ENCODE measurements at regions not wholly inside any gene's neighbourhood (a gene's known extent, or its start where the extent isn't known, plus 50 kb on each side); places are given as distances from the start of the nearest gene placed in this dataset.

DNA sequence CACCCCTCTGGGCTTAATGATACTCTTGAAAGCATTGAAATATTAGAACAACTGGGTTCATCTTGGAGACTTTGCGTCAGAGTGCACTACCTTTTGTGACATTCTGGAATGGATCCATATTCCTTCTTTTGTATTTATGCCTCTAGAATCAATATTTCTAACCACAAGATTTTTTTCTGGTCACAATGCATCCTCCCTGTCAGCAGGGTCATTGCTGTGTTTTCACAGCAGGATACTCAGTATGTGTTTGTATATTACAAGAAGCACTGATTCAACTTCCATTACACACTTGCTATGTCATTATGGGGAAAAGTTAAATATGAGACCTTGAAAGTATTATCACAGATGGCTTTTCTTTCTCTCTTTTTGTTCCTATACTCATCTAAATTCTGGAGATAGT lies 370.0 kb downstream of the HS3ST3B1 start:
- no peaks in the 10 kb centered on the region for H3K9me3 ChIP-seq (ENCODE audit: control insufficient read depth in 2 of 2, low read length in 2 of 2)
- no peak overlapping the region for H3K27ac ChIP-seq (ENCODE audit: low read depth in 2 of 2, low read length in 2 of 2)
- H3K9ac ChIP-seq (ENCODE audit: low read depth in 1 of 2, low read length in 2 of 2) = no peak overlapping the region
- H3K36me3 ChIP-seq (ENCODE audit: control insufficient read depth in 2 of 2, insufficient read depth in 2 of 2, low read length in 2 of 2) = no peaks in the 10 kb centered on the region
- H3K4me1 ChIP-seq (ENCODE audit: control insufficient read depth in 2 of 2, insufficient read depth in 2 of 2, low read length in 2 of 2) = no peaks in the 10 kb centered on the region
- no peak overlapping the region for H3K4me3 ChIP-seq (ENCODE audit: low read length in 2 of 2)
- H3K27me3 ChIP-seq (ENCODE audit: control insufficient read depth in 2 of 2, insufficient read depth in 2 of 2, low read length in 2 of 2) = no peaks in the 10 kb centered on the region

DNA sequence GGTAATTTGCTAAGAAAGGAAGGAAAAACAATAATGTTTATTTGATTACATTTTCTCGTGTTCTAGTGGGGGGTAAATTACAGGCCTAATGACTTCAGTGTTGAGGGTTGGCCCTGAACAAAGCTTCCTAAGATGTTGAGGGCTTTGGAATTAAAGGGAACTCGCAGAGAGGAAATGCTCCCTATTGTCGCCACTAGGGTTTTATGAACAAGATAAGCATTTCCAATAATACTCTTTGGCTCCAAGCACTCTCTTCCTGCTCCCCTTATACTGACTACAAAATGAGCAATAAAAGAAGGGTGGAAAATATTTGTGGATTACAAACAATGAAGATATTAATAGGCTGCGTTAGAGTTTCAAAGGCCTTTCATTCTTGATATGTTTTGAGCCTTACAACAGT lies 363.6 kb downstream of the HS3ST3B1 start:
- Histone ChIP-seq H3K27me3 (ENCODE audit: control insufficient read depth in 2 of 2, insufficient read depth in 2 of 2, low read length in 2 of 2) (no peaks in the 10 kb centered on the region), H3K4me3 (ENCODE audit: low read length in 2 of 2) (no peak overlapping the region), H3K9me3 (ENCODE audit: control insufficient read depth in 2 of 2, low read length in 2 of 2) (no peaks in the 10 kb centered on the region), H3K4me1 (ENCODE audit: control insufficient read depth in 2 of 2, insufficient read depth in 2 of 2, low read length in 2 of 2) (no peaks in the 10 kb centered on the region), H3K9ac (ENCODE audit: low read depth in 1 of 2, low read length in 2 of 2) (no peak overlapping the region), H3K27ac (ENCODE audit: low read depth in 2 of 2, low read length in 2 of 2) (no peak overlapping the region), H3K36me3 (ENCODE audit: control insufficient read depth in 2 of 2, insufficient read depth in 2 of 2, low read length in 2 of 2) (no peaks in the 10 kb centered on the region)

DNA sequence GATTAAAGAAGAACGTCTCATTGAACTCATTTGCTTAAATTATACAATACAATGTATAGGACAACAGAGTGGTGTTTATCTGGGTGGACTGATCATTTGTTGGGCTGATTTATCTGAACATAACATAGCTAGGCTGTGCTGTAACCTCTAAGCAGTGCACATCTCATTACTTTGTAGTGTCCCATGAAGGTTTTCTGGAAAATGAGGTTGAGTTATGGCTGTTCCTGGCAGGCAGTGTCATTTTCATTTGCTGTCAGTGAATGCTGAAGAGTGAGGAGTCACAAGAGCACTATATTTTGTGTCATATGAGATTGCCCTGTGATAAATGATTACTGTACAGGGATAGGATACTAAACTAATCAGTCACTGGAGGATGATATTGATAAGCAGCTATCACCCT lies 340.2 kb downstream of the HS3ST3B1 start:
- H3K4me1 ChIP-seq (ENCODE audit: control insufficient read depth in 2 of 2, insufficient read depth in 2 of 2, low read length in 2 of 2) = no peaks in the 10 kb centered on the region
- no peak overlapping the region for H3K27ac ChIP-seq (ENCODE audit: low read depth in 2 of 2, low read length in 2 of 2)
- H3K27me3 ChIP-seq (ENCODE audit: control insufficient read depth in 2 of 2, insufficient read depth in 2 of 2, low read length in 2 of 2) = no peaks in the 10 kb centered on the region
- no peak overlapping the region for H3K9ac ChIP-seq (ENCODE audit: low read depth in 1 of 2, low read length in 2 of 2)
- H3K36me3 ChIP-seq (ENCODE audit: control insufficient read depth in 2 of 2, insufficient read depth in 2 of 2, low read length in 2 of 2) = no peaks in the 10 kb centered on the region
- H3K4me3 ChIP-seq (ENCODE audit: low read length in 2 of 2) = no peak overlapping the region
- H3K9me3 ChIP-seq (ENCODE audit: control insufficient read depth in 2 of 2, low read length in 2 of 2) = peaks cover 0 to 2% of the 10 kb centered on the region in 2 donors

DNA sequence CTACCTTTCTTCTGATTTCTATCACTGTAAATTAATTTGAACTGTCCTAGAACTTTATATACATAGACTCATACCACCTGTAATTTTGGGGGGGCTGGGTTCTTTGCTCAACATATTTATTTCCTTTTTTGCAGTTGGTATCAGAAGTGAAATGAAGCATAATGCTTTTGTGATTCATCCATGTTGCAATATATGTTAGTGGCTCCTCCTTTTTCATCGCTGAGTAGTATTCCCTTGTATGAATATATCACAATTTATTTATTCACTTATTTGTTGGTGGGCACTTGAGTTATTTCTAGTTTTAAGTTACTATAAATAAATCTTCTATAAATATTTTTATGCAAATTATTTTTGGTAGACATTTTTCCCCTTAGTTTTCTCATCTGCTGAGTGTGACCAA lies 336.4 kb downstream of the HS3ST3B1 start:
- Histone ChIP-seq H3K27me3 (ENCODE audit: control insufficient read depth in 2 of 2, insufficient read depth in 2 of 2, low read length in 2 of 2) (no peaks in the 10 kb centered on the region), H3K4me1 (ENCODE audit: control insufficient read depth in 2 of 2, insufficient read depth in 2 of 2, low read length in 2 of 2) (no peaks in the 10 kb centered on the region), H3K27ac (ENCODE audit: low read depth in 2 of 2, low read length in 2 of 2) (no peak overlapping the region), H3K9me3 (ENCODE audit: control insufficient read depth in 2 of 2, low read length in 2 of 2) (peaks cover 0 to 2% of the 10 kb centered on the region in 2 donors), H3K36me3 (ENCODE audit: control insufficient read depth in 2 of 2, insufficient read depth in 2 of 2, low read length in 2 of 2) (no peaks in the 10 kb centered on the region), H3K4me3 (ENCODE audit: low read length in 2 of 2) (no peak overlapping the region), H3K9ac (ENCODE audit: low read depth in 1 of 2, low read length in 2 of 2) (no peak overlapping the region)

DNA sequence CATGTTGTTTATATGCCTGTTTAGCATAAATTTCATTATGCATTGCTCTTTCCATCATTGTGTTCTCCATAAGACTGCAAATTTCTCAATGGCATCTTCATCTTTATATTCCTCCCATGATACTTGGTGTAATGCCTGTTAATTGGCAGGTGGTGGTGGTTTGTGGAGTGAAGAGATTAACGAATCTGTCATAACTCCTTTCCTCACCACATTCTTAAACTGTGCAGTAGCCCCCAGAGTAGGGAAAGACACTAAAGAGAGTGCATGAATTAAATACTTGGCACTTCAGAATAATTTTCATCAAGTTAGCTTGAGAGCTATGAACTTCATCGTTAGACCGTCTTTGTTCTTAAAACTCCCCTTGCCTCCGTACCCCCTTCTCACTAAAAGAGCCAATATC lies 329.7 kb downstream of the HS3ST3B1 start:
- H3K4me3 ChIP-seq (ENCODE audit: low read length in 2 of 2) = no peak overlapping the region
- H3K9me3 ChIP-seq (ENCODE audit: control insufficient read depth in 2 of 2, low read length in 2 of 2) = no peaks in the 10 kb centered on the region
- no peak overlapping the region for H3K9ac ChIP-seq (ENCODE audit: low read depth in 1 of 2, low read length in 2 of 2)
- H3K27me3 ChIP-seq (ENCODE audit: control insufficient read depth in 2 of 2, insufficient read depth in 2 of 2, low read length in 2 of 2) = no peaks in the 10 kb centered on the region
- no peaks in the 10 kb centered on the region for H3K4me1 ChIP-seq (ENCODE audit: control insufficient read depth in 2 of 2, insufficient read depth in 2 of 2, low read length in 2 of 2)
- H3K36me3 ChIP-seq (ENCODE audit: control insufficient read depth in 2 of 2, insufficient read depth in 2 of 2, low read length in 2 of 2) = no peaks in the 10 kb centered on the region
- no peak overlapping the region for H3K27ac ChIP-seq (ENCODE audit: low read depth in 2 of 2, low read length in 2 of 2)

DNA sequence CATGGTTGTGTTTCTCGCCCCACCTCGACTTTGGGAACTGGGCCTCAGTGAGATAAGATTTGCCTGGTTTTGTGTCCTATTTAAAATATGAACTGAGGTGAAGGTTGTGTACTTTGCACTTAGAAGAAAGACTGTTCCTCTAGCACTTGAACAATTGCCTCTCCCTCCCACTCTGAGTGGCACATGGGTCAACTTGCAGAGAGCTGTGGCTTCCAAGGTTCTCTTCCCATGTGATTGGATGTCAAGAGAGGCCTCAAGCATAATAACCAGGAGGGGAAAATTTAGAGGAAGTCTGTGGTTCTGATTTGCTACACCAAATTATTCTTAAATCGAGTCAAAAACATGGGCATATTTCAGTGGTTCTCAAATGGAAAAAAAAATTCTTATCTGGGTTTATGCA lies 329.2 kb downstream of the HS3ST3B1 start:
- no peaks in the 10 kb centered on the region for H3K9me3 ChIP-seq (ENCODE audit: control insufficient read depth in 2 of 2, low read length in 2 of 2)
- no peaks in the 10 kb centered on the region for H3K27me3 ChIP-seq (ENCODE audit: control insufficient read depth in 2 of 2, insufficient read depth in 2 of 2, low read length in 2 of 2)
- no peaks in the 10 kb centered on the region for H3K36me3 ChIP-seq (ENCODE audit: control insufficient read depth in 2 of 2, insufficient read depth in 2 of 2, low read length in 2 of 2)
- H3K27ac ChIP-seq (ENCODE audit: low read depth in 2 of 2, low read length in 2 of 2) = no peak overlapping the region
- no peak overlapping the region for H3K9ac ChIP-seq (ENCODE audit: low read depth in 1 of 2, low read length in 2 of 2)
- H3K4me3 ChIP-seq (ENCODE audit: low read length in 2 of 2) = no peak overlapping the region
- H3K4me1 ChIP-seq (ENCODE audit: control insufficient read depth in 2 of 2, insufficient read depth in 2 of 2, low read length in 2 of 2) = no peaks in the 10 kb centered on the region

DNA sequence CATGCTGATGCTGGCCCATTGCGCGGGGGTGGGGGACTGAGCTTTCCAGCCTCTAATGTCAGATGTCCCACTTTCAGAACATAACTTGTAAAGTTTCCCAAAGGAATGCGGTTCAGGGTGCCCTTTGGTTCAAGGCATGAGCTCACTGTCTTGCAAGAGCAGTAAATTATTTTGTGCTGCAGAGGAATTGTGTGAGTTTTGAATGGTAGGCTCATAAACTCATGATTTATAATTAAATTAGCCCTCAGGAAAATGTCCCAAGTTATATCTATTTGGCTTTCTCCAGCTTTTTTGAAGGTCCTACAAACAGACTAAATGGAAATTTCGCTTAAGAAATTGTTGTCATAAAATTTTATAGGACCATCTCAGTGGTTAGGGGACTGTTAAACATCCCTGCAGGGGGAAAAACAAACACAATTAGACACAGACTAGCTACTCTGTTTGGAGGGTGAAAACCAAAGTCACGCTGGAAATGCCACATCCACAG lies 321.8 kb downstream of the HS3ST3B1 start:
- Histone ChIP-seq H3K27me3 (ENCODE audit: control insufficient read depth in 2 of 2, insufficient read depth in 2 of 2, low read length in 2 of 2) (no peaks in the 10 kb centered on the region), H3K9me3 (ENCODE audit: control insufficient read depth in 2 of 2, low read length in 2 of 2) (no peaks in the 10 kb centered on the region), H3K27ac (ENCODE audit: low read depth in 2 of 2, low read length in 2 of 2) (no peak overlapping the region), H3K9ac (ENCODE audit: low read depth in 1 of 2, low read length in 2 of 2) (no peak overlapping the region), H3K4me3 (ENCODE audit: low read length in 2 of 2) (no peak overlapping the region), H3K36me3 (ENCODE audit: control insufficient read depth in 2 of 2, insufficient read depth in 2 of 2, low read length in 2 of 2) (no peaks in the 10 kb centered on the region), H3K4me1 (ENCODE audit: control insufficient read depth in 2 of 2, insufficient read depth in 2 of 2, low read length in 2 of 2) (no peaks in the 10 kb centered on the region)

DNA sequence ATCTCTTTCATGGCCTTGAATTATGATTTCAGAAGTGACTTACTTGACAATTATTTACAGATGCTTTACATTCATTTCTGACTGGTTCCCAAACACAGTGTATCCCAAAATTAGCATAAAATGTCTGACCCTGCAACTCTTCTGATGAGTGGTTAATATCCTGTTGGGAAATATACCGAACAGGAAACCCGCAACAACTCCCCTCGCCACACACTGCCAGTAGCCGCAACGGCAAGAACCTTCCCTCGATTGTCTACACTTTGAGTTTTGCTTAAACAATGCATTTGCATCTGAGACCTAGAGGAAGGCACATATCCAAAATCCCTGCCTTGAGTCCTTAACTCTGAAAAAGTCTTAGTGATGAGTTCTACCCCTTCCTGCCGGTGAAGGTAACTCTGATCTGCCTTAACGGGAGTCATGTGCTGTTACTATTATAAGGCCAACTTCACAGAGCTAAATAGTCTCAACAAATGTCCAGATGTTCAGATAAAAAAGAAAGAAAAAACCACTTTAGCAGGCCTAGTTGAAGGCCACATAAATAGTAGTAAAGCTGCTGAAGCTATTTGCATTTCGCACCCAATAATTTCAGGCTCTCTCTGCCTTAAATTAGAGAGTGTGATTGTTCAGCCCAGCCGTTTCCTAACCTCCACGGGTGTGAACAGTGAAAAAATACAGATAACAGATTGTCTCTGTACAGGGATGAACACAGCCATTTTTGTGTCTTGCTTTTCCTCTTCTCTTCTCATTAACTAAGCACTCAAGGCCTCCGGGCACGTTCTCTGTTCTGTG lies 321.1 kb downstream of the HS3ST3B1 start:
- Histone ChIP-seq H3K9me3 (ENCODE audit: control insufficient read depth in 2 of 2, low read length in 2 of 2) (no peaks in the 10 kb centered on the region), H3K27ac (ENCODE audit: low read depth in 2 of 2, low read length in 2 of 2) (no peak overlapping the region), H3K9ac (ENCODE audit: low read depth in 1 of 2, low read length in 2 of 2) (no peak overlapping the region), H3K4me1 (ENCODE audit: control insufficient read depth in 2 of 2, insufficient read depth in 2 of 2, low read length in 2 of 2) (no peaks in the 10 kb centered on the region), H3K36me3 (ENCODE audit: control insufficient read depth in 2 of 2, insufficient read depth in 2 of 2, low read length in 2 of 2) (no peaks in the 10 kb centered on the region), H3K27me3 (ENCODE audit: control insufficient read depth in 2 of 2, insufficient read depth in 2 of 2, low read length in 2 of 2) (no peaks in the 10 kb centered on the region), H3K4me3 (ENCODE audit: low read length in 2 of 2) (no peak overlapping the region)

DNA sequence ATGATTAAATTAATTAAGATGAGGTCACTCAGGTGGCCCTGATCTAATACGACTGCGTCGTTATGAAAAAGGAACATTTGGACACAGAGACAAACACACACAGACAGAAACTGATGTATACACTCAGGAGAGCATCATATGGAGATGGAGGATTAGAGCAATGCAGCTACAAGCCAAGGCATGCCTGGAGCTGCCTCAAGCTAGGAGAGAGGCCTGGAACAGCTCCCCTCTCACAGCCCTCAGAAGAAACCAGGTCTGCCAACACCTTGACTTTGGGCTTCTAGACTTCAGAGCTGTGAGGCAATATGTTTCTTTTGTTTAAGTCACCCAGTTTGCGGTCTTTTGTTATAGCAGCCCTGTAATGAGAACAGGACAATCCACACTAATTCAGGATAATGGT lies 318.9 kb downstream of the HS3ST3B1 start:
- no peak overlapping the region for H3K4me3 ChIP-seq (ENCODE audit: low read length in 2 of 2)
- no peak overlapping the region for H3K27ac ChIP-seq (ENCODE audit: low read depth in 2 of 2, low read length in 2 of 2)
- H3K36me3 ChIP-seq (ENCODE audit: control insufficient read depth in 2 of 2, insufficient read depth in 2 of 2, low read length in 2 of 2) = no peaks in the 10 kb centered on the region
- no peak overlapping the region for H3K9ac ChIP-seq (ENCODE audit: low read depth in 1 of 2, low read length in 2 of 2)
- no peaks in the 10 kb centered on the region for H3K27me3 ChIP-seq (ENCODE audit: control insufficient read depth in 2 of 2, insufficient read depth in 2 of 2, low read length in 2 of 2)
- no peaks in the 10 kb centered on the region for H3K4me1 ChIP-seq (ENCODE audit: control insufficient read depth in 2 of 2, insufficient read depth in 2 of 2, low read length in 2 of 2)
- H3K9me3 ChIP-seq (ENCODE audit: control insufficient read depth in 2 of 2, low read length in 2 of 2) = no peaks in the 10 kb centered on the region

DNA sequence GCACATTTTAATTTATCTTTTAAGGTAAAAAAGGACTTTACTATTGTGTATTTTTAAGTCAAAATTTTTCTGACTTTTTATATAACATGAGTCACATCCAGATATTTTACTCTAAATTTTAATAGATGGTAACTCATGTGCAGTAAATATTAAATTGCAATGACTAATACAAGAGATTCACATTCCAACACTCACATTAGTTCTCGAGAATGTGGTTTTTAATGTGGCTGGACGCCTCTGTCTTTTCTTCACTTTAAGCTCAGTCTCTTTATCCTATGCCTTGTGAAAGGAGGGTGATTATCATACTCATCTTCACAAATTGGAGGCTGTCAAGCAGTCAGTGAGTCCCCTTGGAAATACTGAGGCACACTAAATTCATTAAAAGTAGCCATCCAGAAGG lies 315.6 kb downstream of the HS3ST3B1 start:
- no peaks in the 10 kb centered on the region for H3K4me1 ChIP-seq (ENCODE audit: control insufficient read depth in 2 of 2, insufficient read depth in 2 of 2, low read length in 2 of 2)
- no peaks in the 10 kb centered on the region for H3K9me3 ChIP-seq (ENCODE audit: control insufficient read depth in 2 of 2, low read length in 2 of 2)
- H3K27me3 ChIP-seq (ENCODE audit: control insufficient read depth in 2 of 2, insufficient read depth in 2 of 2, low read length in 2 of 2) = no peaks in the 10 kb centered on the region
- no peak overlapping the region for H3K27ac ChIP-seq (ENCODE audit: low read depth in 2 of 2, low read length in 2 of 2)
- no peak overlapping the region for H3K9ac ChIP-seq (ENCODE audit: low read depth in 1 of 2, low read length in 2 of 2)
- no peak overlapping the region for H3K4me3 ChIP-seq (ENCODE audit: low read length in 2 of 2)
- no peaks in the 10 kb centered on the region for H3K36me3 ChIP-seq (ENCODE audit: control insufficient read depth in 2 of 2, insufficient read depth in 2 of 2, low read length in 2 of 2)
